K562 (cell line): ENCODE measurements at regions not wholly inside any gene's neighbourhood (a gene's known extent, or its start where the extent isn't known, plus 50 kb on each side); places are given as distances from the start of the nearest gene placed in this dataset.

ENCODE experiments used
- ATAC-seq: fragments of 200-7000 bp; cut with Tn5 transposase; 3 replicates; pipeline ENCODE4 v1.9.1; 2020; ENCODE audit warnings: moderate library complexity
- BruUV-seq: library from RNA; stranded (reverse); fragments of 400-500 nt; replicated peaks from 2 replicates; lab custom pipeline; 2021; lab: Mats Ljungman, UMichigan
- CTCF ChIA-PET: fragments of 300-600 bp; formaldehyde crosslinking; extraction: SDS; loops from one replicate; lab custom pipeline; 2021; ENCODE audit warnings: low intra/inter-chr PET ratio; lab: Yijun Ruan, JAX
- POLR2A ChIA-PET: fragments of 300-600, 350-650 bp; sonication (Branson Sonifier 250); formaldehyde crosslinking; extraction: SDS; loops from one replicate; lab custom pipeline; 2021; ENCODE audit warnings: antibody characterized with exemption, inconsistent platforms; lab: Yijun Ruan, JAX
- DNase-seq, 4 experiments: peaks; one replicate each; pipeline versions ENCODE4 v3.0.0 to v3.0.0-alpha.2; 2011 to 2018; ENCODE audit warnings: low spot score in 3 of 4, mixed read lengths in 3 of 4; ENCODE audit errors: extremely low read depth in 1 of 4
- FAIRE-seq: peaks from 2 replicates; lab custom pipeline; 2011; peaks lifted over from hg19 to GRCh38; lab: Jason Lieb, UNC
- H2AFZ ChIP-seq: 2 replicates; pipeline ENCODE4 v1.6.0; 2011; ENCODE audit warnings: low read depth, low read length, control low read depth, inconsistent platforms
- H3K27ac ChIP-seq: fragments of 200-600 bp; 3 replicates; pipeline ENCODE4 v1.8.0; 2011; ENCODE audit warnings: low read depth, mild to moderate bottlenecking, control low read depth, inconsistent platforms, low read length, moderate library complexity, mixed read lengths; ENCODE audit errors: extremely low read depth
- H3K27me3 ChIP-seq, 2 experiments: fragments of 300-600 bp in 1 of 2; 2 replicates in 1 of 2; 3 replicates in 1 of 2; pipeline versions ENCODE4 v1.6.0 to v1.8.0; 2011; ENCODE audit warnings: inconsistent platforms in 2 of 2, low read length in 2 of 2, mild to moderate bottlenecking in 1 of 2, mixed read lengths in 1 of 2, moderate library complexity in 1 of 2; ENCODE audit not compliant: control insufficient read depth in 2 of 2, insufficient read depth in 2 of 2
- H3K36me3 ChIP-seq: fragments of 300-600 bp; 3 replicates; pipeline ENCODE4 v1.8.0; 2011; ENCODE audit warnings: mild to moderate bottlenecking, low read length, inconsistent platforms; ENCODE audit not compliant: control insufficient read depth, insufficient read depth
- H3K4me1 ChIP-seq, 2 experiments: fragments of 200-600 bp in 1 of 2; replicated peaks in 1 of 2; 2 replicates in 1 of 2; 3 replicates in 1 of 2; pipeline versions ENCODE4 v1.5.1 to v1.8.0; 2011; ENCODE audit warnings: inconsistent platforms in 2 of 2, low read length in 2 of 2, mild to moderate bottlenecking in 1 of 2, mixed read lengths in 1 of 2, moderate library complexity in 1 of 2; ENCODE audit not compliant: control insufficient read depth in 2 of 2, insufficient read depth in 2 of 2
- H3K4me2 ChIP-seq: 2 replicates; pipeline ENCODE4 v1.6.1; 2011; ENCODE audit warnings: low read length, control low read depth, inconsistent platforms, mixed read lengths; ENCODE audit not compliant: insufficient read depth
- H3K4me3 ChIP-seq: fragments of 200-600 bp; sonication (generic), shearing (Covaris generic); 2 replicates; pipeline ENCODE4 v1.5.1; 2016; ENCODE audit warnings: control low read depth, inconsistent platforms
- H3K79me2 ChIP-seq: fragments of 200-600 bp; 3 replicates; pipeline ENCODE4 v1.8.0; 2011; ENCODE audit warnings: low read length, inconsistent platforms; ENCODE audit not compliant: control insufficient read depth, insufficient read depth
- H3K9ac ChIP-seq, 2 experiments: 2 replicates each; pipeline versions ENCODE4 v1.6.0 to v1.6.1; 2011; ENCODE audit warnings: low read depth in 2 of 2, low read length in 2 of 2, control low read depth in 1 of 2, inconsistent platforms in 1 of 2, mild to moderate bottlenecking in 1 of 2, mixed read lengths in 1 of 2; ENCODE audit not compliant: insufficient read depth in 1 of 2
- H3K9me1 ChIP-seq: one replicate; pipeline ENCODE4 v1.6.0; 2011; ENCODE audit warnings: inconsistent platforms, mild to moderate bottlenecking, low read length, moderate library complexity; ENCODE audit not compliant: control insufficient read depth, insufficient read depth
- H3K9me3 ChIP-seq: replicated peaks from 2 replicates; pipeline ENCODE4 v1.5.1; 2011; ENCODE audit warnings: low read depth, low read length, inconsistent platforms; ENCODE audit not compliant: control insufficient read depth, insufficient read depth
- H4K20me1 ChIP-seq: replicated peaks from 2 replicates; pipeline ENCODE4 v1.6.1; 2011; ENCODE audit warnings: low read length, inconsistent platforms, mixed read lengths; ENCODE audit not compliant: control insufficient read depth, insufficient read depth
- CEBPB ChIP-seq: fragments of 450-650 bp; IDR thresholded peaks from 2 replicates; pipeline ENCODE4 v1.6.1; 2016; ENCODE audit warnings: missing genetic modification characterization, missing compliant biosample characterization
- CEBPG ChIP-seq, 3 experiments: fragments of 200-800 bp in 1 of 3; sonication (Bioruptor generic) in 1 of 3; sonication (generic) in 1 of 3; formaldehyde crosslinking in 1 of 3; IDR thresholded peaks in 2 of 3; conservative IDR thresholded peaks in 1 of 3; 2 replicates each; pipeline versions ENCODE4 v1.6.1 to v1.8.0; 2016 to 2022; ENCODE audit warnings: missing compliant biosample characterization in 2 of 3, missing genetic modification characterization in 2 of 3, mild to moderate bottlenecking in 1 of 3, missing genetic modification reagents in 1 of 3
- DDX20 ChIP-seq: fragments of 450-650 bp; IDR thresholded peaks from 2 replicates; pipeline ENCODE4 v1.6.1; 2016; ENCODE audit warnings: missing genetic modification characterization, low read depth, mild to moderate bottlenecking, missing compliant biosample characterization, moderate library complexity
- HNRNPLL ChIP-seq: fragments of 200-400 bp; formaldehyde crosslinking; IDR thresholded peaks from 2 replicates; pipeline ENCODE4 v1.6.1; 2017; ENCODE audit warnings: low read length, low read depth, mild to moderate bottlenecking; ENCODE audit not compliant: poor library complexity, severe bottlenecking
- SMARCE1 ChIP-seq: fragments of 450-650 bp; IDR thresholded peaks from 2 replicates; pipeline ENCODE4 v1.7.1; 2016; ENCODE audit warnings: mild to moderate bottlenecking
- ZNF584 ChIP-seq: fragments of 200-800 bp; sonication (Bioruptor generic); IDR thresholded peaks from 2 replicates; pipeline ENCODE4 v1.6.1; 2016; ENCODE audit warnings: low read depth, mild to moderate bottlenecking, missing genetic modification characterization, missing compliant biosample characterization
- WGBS: fragments of 100-300 bp; shearing (Covaris generic); methylation state at CpG from one replicate; pipeline ENCODE4 v1.1.6; 2016; ENCODE audit warnings: low coverage, mixed read lengths; ENCODE audit not compliant: insufficient coverage; ENCODE audit errors: missing lambda C conversion rate; 5-methylcytosine and 5-hydroxymethylcytosine counted together
- in situ Hi-C: fragments of 300-500 bp; cut with MboI; formaldehyde crosslinking; loops from 4 replicates; pipeline ENCODE4 v1.15.0; 2018; ENCODE audit warnings: inconsistent platforms, mixed read lengths
- intact Hi-C: fragments of 100-400 bp; cut with micrococcal nuclease; formaldehyde crosslinking; loops from 2 replicates; pipeline ENCODE4 v1.14.2; 2022

GRCh38 chr5:27191786-27192510, 153.6 kb upstream of the CDH9 start:
- Histone ChIP-seq H3K9ac (no peak overlapping the region), H3K4me1 (no peaks in the 10 kb centered on the region), H4K20me1 (no peaks in the 10 kb centered on the region), H2AFZ (no peak overlapping the region), H3K27me3 (no peaks in the 10 kb centered on the region), H3K27ac (no peak overlapping the region), H3K9me3 (no peaks in the 10 kb centered on the region), H3K9me1 (no peaks in the 10 kb centered on the region)
- 13% methylated on average over 7 of the region's 7 CpGs for WGBS
- CTCF ChIA-PET: no interaction called here
- BruUV-seq: no TSS peak
- POLR2A ChIA-PET: no interaction called here
- in situ Hi-C loops: no loop called here
- DNase-seq: no peak
- no peak for ATAC-seq
- intact Hi-C loops: no loop called here
- TF ChIP-seq CEBPG (CRISPR knock-in tag; IDR thresholded peaks at IDR 0.05) (no peak), CEBPG (tag; conservative IDR thresholded peaks at IDR 0.05 in 1 of 2, IDR thresholded peaks at IDR 0.05 in 1 of 2) (peak in 1 of 2 experiments; percentile 49; a peak in 2 of 4 replicates), ZNF584 (CRISPR knock-in tag) (no peak), HNRNPLL (no peak), DDX20 (tag) (no peak), CEBPB (tag) (peak; percentile 52), SMARCE1 (no peak)
- TF ChIP-seq, all 486 proteins: peak for 2
- peak; percentile 11 for FAIRE-seq
- H3K79me2 ChIP-seq: no peaks in the 10 kb centered on the region
- H3K4me3 ChIP-seq: no peak overlapping the region
- no peak overlapping the region for H3K4me2 ChIP-seq
- H3K36me3 ChIP-seq: no peaks in the 10 kb centered on the region
